ENCODE measurements at regions not wholly inside any gene's neighbourhood (a gene's known extent, or its start where the extent isn't known, plus 50 kb on each side); places are given as distances from the start of the nearest gene placed in this dataset.

- no peak for TF ChIP-seq CTCF (conservative IDR thresholded peaks at IDR 0.05)
- no peak for TF ChIP-seq EZH2 (IDR thresholded peaks at IDR 0.05; ENCODE audit: low read depth)
These were observed 116.8 kb upstream of the SPRY4 start for GRCh38 chr5:142441616-142442015.

Measured in PC-9 (cell line).